Central memory CD4-positive, alpha-beta T cell (primary cell): ENCODE measurements at regions not wholly inside any gene's neighbourhood (a gene's known extent, or its start where the extent isn't known, plus 50 kb on each side); places are given as distances from the start of the nearest gene placed in this dataset.
A peak's percentile ranks its signal among the peaks of the same experiment; 100 is the strongest.
"Not testable (repeated sequence)": the region's sequence is repeated elsewhere in the genome, so short reads cannot be mapped to it uniquely, and the experiment has no call there.

Experiments used
- DNase-seq: peaks from one replicate; pipeline ENCODE4 v3.0.0; 2022

GRCh38 chr5:113652161-113652560 lies 138.7 kb downstream of the YTHDC2 start:
- DNase-seq: no peak

- DNase-seq: no peak
Observed at GRCh38 chr5:113654828-113655227, 141.3 kb downstream of the YTHDC2 start.

GRCh38 chr5:113660206-113660605 lies 146.7 kb downstream of the YTHDC2 start:
- DNase-seq: no peak

- no peak for DNase-seq
Observed at GRCh38 chr5:113660706-113661250, 147.3 kb downstream of the YTHDC2 start.

- DNase-seq: peak; percentile 3
Observed at GRCh38 chr5:113663879-113664541, 150.5 kb downstream of the YTHDC2 start.

GRCh38 chr5:113673041-113673440 lies 159.5 kb downstream of the YTHDC2 start:
- DNase-seq: no peak

GRCh38 chr5:113675166-113675565 lies 161.7 kb downstream of the YTHDC2 start:
- no peak for DNase-seq

GRCh38 chr5:113678202-113678601 lies 164.7 kb downstream of the YTHDC2 start:
- DNase-seq: no peak

- no peak for DNase-seq
Observed at GRCh38 chr5:113678924-113679575, 165.6 kb downstream of the YTHDC2 start.

- DNase-seq: no peak
Observed at GRCh38 chr5:113680534-113680933, 167.0 kb downstream of the YTHDC2 start.

GRCh38 chr5:113682497-113683136 lies 169.1 kb downstream of the YTHDC2 start:
- no peak for DNase-seq

GRCh38 chr5:113683211-113683610 lies 169.7 kb downstream of the YTHDC2 start:
- no peak for DNase-seq

GRCh38 chr5:113686599-113686998 lies 173.1 kb downstream of the YTHDC2 start:
- no peak for DNase-seq

- DNase-seq: no peak
Observed at GRCh38 chr5:113689647-113690046, 176.2 kb downstream of the YTHDC2 start.

- DNase-seq: no peak
Observed at GRCh38 chr5:113692466-113692865, 179.0 kb downstream of the YTHDC2 start.

GRCh38 chr5:113692891-113693457 lies 179.5 kb downstream of the YTHDC2 start:
- DNase-seq: no peak

- no peak for DNase-seq
Observed at GRCh38 chr5:113693701-113694100, 180.2 kb downstream of the YTHDC2 start.

- no peak for DNase-seq
Observed at GRCh38 chr5:113694576-113694975, 181.1 kb downstream of the YTHDC2 start.

- DNase-seq: no peak
Observed at GRCh38 chr5:113703266-113703665, 189.8 kb downstream of the YTHDC2 start.

- DNase-seq: no peak
Observed at GRCh38 chr5:113705657-113706056, 192.2 kb downstream of the YTHDC2 start.

GRCh38 chr5:113713051-113713450 lies 199.6 kb downstream of the YTHDC2 start:
- DNase-seq: no peak

GRCh38 chr5:113715921-113716320 lies 202.4 kb downstream of the YTHDC2 start:
- DNase-seq: not testable (repeated sequence)

GRCh38 chr5:113719549-113719948 lies 206.1 kb downstream of the YTHDC2 start:
- no peak for DNase-seq

GRCh38 chr5:113721171-113721570 lies 207.7 kb downstream of the YTHDC2 start:
- no peak for DNase-seq
